ENCODE measurements at regions not wholly inside any gene's neighbourhood (a gene's known extent, or its start where the extent isn't known, plus 50 kb on each side); places are given as distances from the start of the nearest gene placed in this dataset.
"Not testable (repeated sequence)": the region's sequence is repeated elsewhere in the genome, so short reads cannot be mapped to it uniquely, and the experiment has no call there.

DNA sequence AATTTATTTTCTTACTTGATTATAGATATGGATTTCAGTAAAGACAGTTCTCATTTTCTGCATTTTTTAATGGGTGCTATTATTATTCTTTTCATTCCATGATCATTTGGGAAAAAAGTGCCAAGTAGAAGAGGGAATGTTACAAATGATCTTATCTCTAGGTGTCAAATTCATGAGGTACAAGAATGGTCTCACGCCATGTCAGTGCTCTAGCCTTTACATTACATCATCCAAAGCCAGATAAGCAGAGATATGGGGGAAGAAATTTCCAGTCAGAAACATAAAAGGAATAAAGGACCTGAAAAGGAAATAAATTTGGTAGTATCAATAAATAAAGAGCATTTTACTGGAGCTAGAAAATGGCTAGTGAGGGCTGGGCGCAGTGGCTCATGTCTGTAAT, 1544.2 kb upstream of the CDH6 start:
- DNase-seq (ENCODE audit: low spot score in 2 of 2) (no peak), FAIRE-seq (no peak)

DNA sequence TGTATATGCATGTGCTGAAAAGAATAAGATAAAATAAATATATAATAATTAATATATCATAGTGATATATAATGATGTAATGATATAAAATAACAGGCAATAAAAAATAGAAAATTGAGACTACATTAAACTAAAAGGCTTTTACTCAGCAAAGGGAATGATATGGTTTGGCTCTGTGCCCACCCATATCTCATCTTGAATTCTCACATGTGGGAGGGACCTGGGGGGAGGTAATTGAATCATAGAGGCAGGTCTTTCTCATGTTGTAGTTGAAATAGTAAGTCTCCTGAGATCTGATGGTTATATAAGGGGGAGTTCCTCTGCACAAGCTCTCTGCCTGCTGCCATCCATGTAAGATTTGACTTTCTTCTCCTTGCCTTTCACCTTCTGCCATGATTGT, 1550.9 kb upstream of the CDH6 start:
- FAIRE-seq: no peak
- no peak for DNase-seq (ENCODE audit: low spot score in 2 of 2)

DNA sequence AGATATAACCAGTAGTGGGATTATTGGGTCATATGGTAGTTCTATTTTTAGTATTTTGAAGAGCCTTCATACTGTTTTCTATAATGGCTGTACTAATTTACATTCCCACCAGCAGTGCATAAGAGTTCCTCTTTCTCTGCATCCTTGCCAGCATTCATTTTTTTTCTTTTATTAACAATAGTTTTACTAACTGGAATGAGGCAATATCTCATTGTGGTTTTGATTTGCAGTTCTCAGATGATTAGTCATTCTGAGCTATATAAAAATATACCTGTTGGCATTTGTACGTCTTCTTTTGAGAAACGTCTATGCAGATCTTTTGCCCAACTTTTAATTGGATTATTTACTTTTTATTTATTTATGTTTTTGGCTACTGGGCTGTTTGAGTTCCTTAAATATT, 1579.3 kb upstream of the CDH6 start:
- FAIRE-seq: no peak
- no peak for DNase-seq (ENCODE audit: low spot score in 2 of 2)

DNA sequence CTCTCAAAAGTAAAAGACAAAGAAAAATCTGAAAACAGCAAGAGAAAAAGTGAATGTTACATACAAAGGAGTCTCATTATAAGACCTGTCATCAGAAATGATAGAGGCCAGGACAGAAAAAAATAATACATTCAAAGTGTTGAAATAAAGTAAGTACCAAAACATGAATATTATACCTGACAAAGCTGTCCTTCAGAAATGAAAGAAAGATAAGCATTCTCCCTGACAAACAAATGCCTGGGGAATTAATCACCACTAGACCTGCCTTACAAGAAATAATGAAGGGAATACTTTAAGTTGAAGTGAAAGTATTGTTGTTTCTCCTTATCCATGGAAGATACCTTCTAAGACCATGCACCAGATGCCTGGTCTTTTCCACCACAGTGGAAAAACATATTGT, 1605.2 kb upstream of the CDH6 start:
- DNase-seq (ENCODE audit: low spot score in 2 of 2): no peak
- FAIRE-seq: no peak

DNA sequence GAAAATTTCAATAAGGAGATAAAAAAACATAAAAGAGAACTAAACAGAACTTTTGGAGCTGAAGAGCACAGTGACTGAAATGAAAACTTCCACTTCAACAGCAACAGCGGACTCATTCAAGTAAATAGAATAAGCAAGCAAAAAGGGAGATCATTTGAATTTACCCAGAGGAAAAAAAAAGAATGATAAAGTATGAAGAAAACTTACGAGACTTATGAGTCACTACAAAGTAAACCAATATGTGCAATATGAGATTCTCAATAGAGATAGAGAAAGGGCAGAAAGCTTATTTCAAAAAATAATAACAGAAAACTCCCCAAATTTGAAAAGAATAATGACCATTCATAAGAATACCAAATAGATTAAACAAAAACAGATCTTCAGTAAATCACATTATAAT, 1605.7 kb upstream of the CDH6 start:
- no peak for FAIRE-seq
- DNase-seq (ENCODE audit: low spot score in 2 of 2): no peak

DNA sequence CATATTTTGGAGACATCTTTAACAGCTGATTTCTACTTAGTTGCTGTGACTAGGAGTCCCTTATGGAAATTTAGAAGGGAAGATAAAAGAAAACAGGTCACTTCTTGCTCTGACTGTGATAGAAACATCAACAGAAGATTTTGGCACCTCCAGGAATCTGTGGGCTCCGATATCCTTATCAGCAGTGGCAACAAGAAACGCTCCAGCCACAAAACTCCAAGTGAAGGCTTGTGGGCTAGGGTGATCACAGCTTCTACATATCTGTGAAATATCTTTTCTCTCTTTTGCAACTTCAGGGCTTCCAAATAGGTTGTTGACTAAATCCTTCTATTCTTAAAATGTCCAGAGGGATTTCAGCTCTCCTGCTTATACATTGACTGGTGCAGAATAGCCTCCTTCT, 1625.5 kb upstream of the CDH6 start:
- DNase-seq (ENCODE audit: low spot score in 2 of 2) (no peak), FAIRE-seq (no peak)

DNA sequence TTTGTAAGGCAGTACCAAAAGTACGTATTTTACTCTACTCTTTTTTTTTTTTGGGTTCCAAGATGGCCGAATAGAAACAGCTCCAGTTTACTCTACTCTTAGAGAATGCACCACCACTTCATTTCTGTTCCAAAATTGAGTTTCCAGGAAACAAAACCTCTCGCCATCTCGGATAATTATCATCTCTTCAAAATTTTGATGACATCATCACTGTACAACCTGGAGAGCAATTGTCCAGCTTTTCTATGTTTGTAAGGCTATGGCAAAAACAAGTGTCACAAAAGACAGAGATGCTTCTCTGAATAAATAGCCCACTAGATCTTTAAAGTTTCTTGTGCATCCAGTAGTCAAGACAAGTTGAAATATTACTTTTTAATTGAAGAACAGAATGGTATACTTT, 1631.9 kb upstream of the CDH6 start:
- no peak for FAIRE-seq
- no peak for DNase-seq (ENCODE audit: low spot score in 2 of 2)

DNA sequence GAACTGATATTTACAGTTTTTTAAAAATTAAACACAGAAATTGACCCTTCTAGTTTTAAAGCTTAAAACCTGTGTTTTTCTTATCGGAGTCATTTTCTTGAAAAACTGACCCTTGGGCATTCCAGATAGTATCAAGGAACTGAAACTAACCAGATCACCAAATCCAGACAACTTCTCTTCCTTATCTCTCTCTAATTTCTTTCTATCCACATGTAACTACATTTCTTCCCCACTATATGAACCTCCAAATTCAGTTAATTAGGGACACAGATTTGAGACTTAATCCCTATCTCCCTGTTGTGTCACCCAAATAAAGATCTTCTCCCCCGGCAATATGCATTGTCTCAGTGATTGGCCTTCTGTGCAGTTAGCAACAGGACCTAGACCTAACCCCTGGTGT, 1643.0 kb upstream of the CDH6 start:
- no peak for DNase-seq (ENCODE audit: low spot score in 2 of 2)
- FAIRE-seq: no peak

DNA sequence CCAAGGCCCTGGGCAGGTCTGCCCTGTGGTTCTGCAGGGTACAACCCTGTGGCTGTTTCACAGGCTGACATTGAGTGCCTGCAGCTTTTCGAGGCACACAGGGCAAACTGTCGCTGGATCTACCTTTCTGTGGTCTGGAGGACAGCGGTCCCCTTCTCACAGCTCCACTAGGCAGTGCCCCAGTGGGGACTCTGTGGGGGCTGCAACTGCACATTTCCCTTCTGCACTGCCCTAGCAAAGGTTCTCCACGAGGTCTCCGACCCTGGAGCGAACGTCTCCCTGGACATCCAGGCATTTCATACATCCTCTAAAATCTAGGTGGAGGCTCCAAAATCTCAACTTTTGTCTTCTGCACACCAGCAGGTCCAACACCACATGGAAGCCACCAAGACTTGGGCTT, 1645.2 kb upstream of the CDH6 start:
- FAIRE-seq (no peak), DNase-seq (ENCODE audit: low spot score in 2 of 2) (no peak)

DNA sequence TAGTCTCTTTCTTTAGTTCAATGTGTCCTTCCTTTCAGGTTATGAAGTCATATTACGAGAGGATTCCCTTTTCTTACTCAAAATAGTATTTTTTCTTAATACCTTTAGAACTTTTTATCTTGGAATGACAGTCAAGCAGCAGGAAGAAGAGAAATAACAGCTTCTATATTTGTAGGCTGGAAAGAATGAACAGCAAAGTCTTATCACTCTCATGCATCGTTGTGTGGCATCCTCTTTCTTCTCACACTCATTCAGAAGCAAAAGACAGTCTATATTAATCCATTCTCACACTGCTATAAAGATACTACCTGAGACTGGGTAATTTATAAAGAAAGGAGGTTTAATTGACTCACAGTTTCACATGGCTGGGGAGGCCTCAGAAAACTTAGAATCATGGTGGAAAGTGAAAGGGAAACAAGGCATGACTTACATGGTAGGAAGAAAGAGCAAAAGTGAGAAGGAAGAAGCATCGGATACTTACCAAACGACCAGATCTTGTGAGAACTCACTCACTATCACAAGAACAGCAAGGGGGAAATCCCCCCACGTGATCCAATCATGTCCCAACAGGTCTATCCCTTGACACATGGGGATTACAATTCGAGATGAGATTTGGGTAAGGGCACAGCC, 1646.1 kb upstream of the CDH6 start:
- no peak for DNase-seq (ENCODE audit: low spot score in 2 of 2)
- no peak for FAIRE-seq

DNA sequence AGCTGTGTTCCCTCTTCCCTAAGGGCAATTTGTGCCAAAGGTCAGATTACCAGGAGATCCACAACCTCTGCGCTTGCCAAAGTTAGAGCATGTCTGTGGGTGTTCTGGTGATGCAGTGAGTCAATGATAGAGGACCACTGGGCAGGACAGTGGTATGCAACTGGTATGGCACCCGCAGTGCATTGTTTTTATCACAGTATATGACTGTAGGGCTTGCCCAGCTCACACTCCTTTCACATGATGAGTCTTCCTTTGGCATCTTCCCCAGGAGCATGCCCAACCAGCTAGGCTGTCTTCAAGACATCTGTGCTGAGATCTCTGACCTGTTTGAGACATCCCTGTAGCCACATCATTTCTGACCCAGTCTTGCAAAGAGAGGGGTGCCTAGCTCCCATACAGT, 1650.0 kb upstream of the CDH6 start:
- no peak for FAIRE-seq
- no peak for DNase-seq (ENCODE audit: low spot score in 2 of 2)

DNA sequence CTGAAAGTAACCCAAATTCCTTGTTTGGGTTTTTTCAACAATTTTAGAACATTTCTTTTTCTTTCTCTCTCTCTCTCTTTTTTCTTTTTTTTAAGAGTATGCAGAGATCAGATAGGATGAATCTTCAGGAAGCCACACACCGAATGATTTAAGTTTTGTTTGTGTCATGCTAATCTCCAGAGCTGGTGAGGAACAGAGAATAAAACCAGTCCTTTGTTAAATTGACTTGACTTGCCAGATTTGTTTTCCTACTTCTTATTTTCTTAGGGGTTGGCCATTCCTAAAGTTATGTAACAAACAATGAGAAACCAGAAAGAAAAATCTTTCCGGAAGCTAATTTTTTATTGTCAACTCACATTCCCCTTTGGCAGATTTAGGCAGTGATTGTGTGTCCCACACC, 1669.3 kb upstream of the CDH6 start:
- no peak for DNase-seq (ENCODE audit: low spot score in 2 of 2)
- FAIRE-seq: no peak

DNA sequence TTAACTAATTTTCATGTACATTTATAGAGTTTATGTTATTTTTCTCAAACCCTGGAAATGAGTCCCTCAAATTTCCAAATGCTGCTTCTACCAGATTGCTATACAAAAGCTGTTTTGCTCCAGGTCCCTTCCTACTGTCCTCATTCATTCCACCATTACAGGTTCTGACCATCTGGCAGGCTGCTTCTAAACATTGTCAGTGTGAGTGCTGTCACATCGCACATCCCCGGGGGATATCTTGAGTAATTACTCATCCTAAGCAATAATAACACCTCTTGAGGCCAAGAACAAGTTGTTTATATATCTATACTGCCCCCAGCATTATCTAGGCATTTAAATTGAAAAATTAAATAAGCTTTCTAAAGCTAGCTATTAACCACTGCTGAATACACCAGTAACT, 1675.3 kb upstream of the CDH6 start:
- FAIRE-seq: no peak
- DNase-seq (ENCODE audit: low spot score in 2 of 2): no peak

DNA sequence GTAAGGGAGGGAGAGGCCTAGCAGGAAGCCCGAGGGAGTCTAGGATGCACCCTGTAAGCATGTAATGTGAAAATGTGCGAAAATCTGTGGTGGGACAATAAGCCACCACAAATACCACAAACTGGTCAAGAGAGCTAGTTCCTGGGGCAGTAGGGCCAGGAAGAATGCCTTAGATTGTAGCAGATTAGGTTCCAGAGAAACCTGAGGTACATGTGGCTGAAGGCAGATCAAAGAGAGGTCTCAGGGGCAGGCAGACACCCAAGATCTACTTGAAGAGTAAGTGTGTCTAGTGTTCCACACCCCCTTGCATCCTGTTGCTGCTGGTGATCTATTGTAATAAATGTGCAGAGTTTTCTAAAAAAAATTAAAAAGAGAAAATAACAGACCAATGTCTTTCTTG, 1677.3 kb upstream of the CDH6 start:
- FAIRE-seq (no peak), DNase-seq (ENCODE audit: low spot score in 2 of 2) (no peak)

DNA sequence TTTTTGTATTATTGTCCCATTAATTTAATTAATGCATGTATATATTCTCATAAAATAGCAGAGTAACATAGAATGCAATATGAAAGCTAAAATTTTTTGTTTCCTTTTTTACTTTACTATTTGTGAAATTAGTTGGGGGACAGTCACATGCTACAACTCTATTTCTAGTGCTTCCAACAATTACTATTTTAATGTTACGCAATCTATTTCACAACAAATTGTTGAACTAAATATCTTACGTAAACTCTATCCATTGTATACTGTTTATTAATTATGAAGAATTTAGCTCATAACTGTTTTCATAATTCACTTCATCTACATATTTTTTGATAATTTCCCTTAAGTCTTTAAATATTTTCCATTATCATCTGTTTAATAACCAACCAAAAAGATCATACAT, 1685.4 kb upstream of the CDH6 start:
- no peak for FAIRE-seq
- no peak for DNase-seq (ENCODE audit: low spot score in 2 of 2)

DNA sequence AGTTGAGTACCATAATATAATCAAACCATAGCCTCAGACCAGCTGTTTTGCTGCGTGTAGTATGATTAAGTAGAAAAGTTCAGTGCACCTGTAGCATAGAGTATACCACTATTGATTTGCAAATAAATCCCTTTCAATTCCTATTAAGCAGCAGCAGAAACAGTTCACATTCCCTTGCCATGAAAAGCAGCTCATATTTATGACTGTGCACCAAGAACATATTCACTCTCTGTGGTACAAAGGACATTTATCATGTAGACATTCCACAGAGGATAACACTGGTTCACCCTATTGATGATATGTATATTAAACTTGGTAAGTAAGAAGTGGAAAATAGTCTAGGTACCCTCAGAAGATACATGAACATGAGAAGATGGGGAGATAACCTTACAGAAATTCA, 1689.1 kb upstream of the CDH6 start:
- DNase-seq (ENCODE audit: low spot score in 2 of 2) (no peak), FAIRE-seq (no peak)

DNA sequence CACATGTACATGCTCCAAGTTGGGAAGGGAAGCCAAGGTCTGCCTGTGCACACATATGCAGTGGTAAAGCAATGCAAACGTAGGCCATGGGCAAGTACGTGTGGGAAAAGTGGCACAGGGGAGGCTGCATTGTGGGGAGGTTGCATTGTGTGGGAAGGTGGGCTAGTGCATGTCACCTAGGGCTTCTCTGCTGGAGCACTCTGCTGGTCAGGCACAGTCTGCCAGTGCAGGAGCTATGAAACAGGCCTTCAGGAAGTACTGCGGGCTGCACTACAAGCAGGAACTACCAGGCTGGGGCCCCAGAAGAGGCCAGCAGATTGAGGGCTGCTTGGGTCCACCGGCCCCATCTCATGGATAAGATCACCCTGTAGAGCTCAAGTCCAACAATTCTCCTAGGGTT, 1694.6 kb upstream of the CDH6 start:
- FAIRE-seq: no peak
- DNase-seq (ENCODE audit: low spot score in 2 of 2): no peak

DNA sequence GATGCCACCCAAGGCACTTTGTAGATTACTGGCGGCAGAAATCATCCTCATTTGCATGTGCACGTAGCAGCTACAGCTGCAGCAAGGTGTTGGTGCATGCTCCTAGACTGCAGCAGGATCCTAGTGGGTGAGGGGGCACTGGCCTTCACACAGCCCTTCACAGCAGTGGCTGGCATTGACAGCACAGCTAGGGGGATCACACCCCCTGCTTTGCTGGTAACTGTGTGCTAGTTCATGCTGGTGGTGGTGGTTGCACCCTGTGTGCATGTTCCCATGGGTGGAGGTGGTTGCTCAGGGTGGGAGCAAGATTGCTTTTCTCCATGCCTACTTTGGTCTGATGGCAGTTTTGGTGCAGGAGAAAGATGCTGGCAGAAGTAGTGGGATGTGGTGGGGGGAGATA, 1695.1 kb upstream of the CDH6 start:
- no peak for DNase-seq (ENCODE audit: low spot score in 2 of 2)
- no peak for FAIRE-seq

DNA sequence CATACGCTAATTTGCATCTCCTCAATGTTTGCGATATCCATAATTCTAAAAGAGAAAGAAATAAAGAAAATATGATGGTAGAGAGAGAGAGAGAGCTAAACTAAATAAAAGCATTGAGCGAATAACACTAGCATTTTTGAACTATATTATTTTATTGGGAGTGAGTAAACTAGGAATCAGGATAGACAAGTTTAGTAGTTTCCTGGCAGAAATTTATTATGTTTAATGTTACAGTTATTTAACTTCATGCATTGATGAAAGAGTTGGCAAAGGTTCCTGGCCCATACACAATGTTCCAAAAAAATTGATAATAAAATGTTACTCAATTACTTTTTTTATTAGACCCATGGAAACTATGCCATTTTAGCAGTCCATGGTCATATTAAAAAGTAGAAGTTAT, 1708.2 kb upstream of the CDH6 start:
- DNase-seq (ENCODE audit: low spot score in 2 of 2) (no peak), FAIRE-seq (no peak)

DNA sequence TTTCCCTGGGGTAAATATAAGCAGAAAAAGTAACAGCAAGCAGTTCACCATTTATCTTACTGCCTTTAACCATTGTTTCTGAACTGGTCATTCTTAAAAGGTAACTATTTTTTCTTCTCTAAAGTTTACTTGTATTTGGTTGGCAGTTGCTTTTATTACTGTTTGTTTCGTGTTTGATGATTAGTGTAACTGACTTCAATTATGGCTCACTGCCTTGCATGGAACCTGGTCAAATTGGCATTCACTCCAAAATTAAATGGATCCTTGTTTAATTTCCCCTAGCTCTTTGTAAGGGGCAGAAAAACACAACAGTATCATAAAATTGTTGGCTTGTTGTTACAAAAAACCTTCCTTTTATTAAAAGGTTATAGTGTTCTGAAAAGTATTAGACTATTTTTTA, 1723.9 kb upstream of the CDH6 start:
- DNase-seq (ENCODE audit: low spot score in 2 of 2): no peak
- no peak for FAIRE-seq

DNA sequence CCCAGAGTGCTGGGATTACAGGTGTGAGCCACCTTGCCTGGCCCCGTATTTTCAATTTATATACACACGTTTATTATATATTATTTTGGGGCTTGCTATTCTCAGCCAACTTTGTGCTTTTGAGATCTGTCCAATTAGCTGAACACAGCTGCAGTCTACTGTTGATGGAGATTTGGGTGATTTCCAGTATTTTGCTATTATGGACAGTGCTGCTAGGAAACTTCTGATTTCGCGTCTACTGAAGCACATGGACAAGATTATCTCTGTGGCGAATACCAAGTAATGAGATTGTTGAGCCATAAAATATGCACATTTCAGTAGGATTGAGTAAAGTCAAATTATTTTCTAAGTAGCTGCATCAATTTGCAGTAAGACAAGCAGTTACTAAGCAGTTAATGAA, 1731.2 kb upstream of the CDH6 start:
- DNase-seq (ENCODE audit: low spot score in 2 of 2): no peak
- FAIRE-seq: no peak

DNA sequence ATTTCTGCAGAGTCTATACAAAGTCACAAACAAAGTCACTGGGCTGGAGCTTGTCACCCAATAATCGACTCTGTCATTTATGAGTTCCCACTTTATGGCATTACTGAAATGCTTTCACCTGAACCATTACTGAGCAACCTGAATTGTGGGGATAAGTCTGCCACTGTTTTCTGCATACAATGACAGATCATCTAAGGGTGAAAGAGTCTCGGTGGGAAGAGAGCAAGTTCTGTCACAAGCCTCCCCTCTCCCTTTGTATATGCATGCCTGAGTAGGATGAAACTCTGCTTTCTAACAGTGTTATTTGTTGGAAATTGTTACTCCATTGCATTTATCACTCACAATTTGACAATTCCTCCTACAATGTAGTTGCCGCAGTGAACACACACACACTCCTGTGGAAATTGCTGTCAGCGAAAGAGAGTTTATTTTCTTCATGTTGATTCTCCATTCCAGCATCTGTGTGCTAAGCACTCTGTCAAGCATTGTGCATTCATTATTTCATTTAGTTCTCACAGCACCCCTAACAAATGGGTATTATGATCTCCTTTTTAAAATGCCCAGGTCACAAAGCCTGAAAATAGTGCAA, 1732.4 kb upstream of the CDH6 start:
- FAIRE-seq (no peak), DNase-seq (ENCODE audit: low spot score in 2 of 2) (no peak)

DNA sequence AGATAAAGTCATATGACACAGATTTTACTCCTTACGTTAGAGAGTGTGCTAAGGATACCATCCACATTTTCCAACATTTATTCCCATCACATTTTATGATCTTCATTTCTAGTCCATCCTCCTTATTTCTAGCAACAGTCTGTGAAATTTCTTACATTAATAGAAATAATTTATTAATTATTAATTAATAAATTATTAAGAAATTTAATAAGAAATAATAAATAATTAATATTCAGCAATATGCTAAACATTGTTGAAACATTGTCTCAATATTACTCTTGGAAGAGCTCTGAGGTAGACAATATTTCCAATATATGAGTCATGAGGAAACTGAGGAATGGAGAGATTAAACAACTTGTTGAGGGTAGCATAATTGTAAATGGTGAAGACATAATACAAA, 1742.5 kb upstream of the CDH6 start:
- not testable (repeated sequence) for FAIRE-seq; DNase-seq (ENCODE audit: low spot score in 2 of 2)

Data from frontal cortex (tissue), 3 donors.